Tongue (tissue), 1 donor: ENCODE measurements at regions not wholly inside any gene's neighbourhood (a gene's known extent, or its start where the extent isn't known, plus 50 kb on each side); places are given as distances from the start of the nearest gene placed in this dataset.
"Not testable (repeated sequence)": the region's sequence is repeated elsewhere in the genome, so short reads cannot be mapped to it uniquely, and the experiment has no call there.

Experiments
- DNase-seq: peaks from one replicate; pipeline ENCODE4 v3.0.0-alpha.2; 2015

GRCh38 chr9:84054341-84055010 is 73.9 kb downstream of the RMI1 start:
- peak; percentile 10 for DNase-seq

- DNase-seq = no peak
Observed at GRCh38 chr9:84057662-84058061, 77.1 kb downstream of the RMI1 start.

GRCh38 chr9:84059936-84060335 is 79.3 kb downstream of the RMI1 start:
- no peak for DNase-seq

GRCh38 chr9:84061613-84062193 is 81.1 kb downstream of the RMI1 start:
- peak; percentile 9 for DNase-seq

GRCh38 chr9:84062538-84062937 is 81.9 kb downstream of the RMI1 start:
- DNase-seq = no peak

GRCh38 chr9:84067821-84068220 is 87.2 kb downstream of the RMI1 start:
- DNase-seq = no peak

- DNase-seq = no peak
Observed at GRCh38 chr9:84068872-84069271, 88.3 kb downstream of the RMI1 start.

GRCh38 chr9:84070590-84070989 is 90.0 kb downstream of the RMI1 start:
- DNase-seq = no peak

GRCh38 chr9:84072621-84073180 is 92.1 kb downstream of the RMI1 start:
- DNase-seq = no peak

GRCh38 chr9:84075004-84075403 is 94.4 kb downstream of the RMI1 start:
- DNase-seq = no peak

GRCh38 chr9:84076384-84076783 is 95.8 kb downstream of the RMI1 start:
- DNase-seq = no peak

- DNase-seq = not testable (repeated sequence)
Observed at GRCh38 chr9:84077816-84078215, 97.2 kb downstream of the RMI1 start.

GRCh38 chr9:84079994-84080393 is 99.4 kb downstream of the RMI1 start:
- DNase-seq = no peak

- no peak for DNase-seq
Observed at GRCh38 chr9:84101964-84102632, 121.5 kb downstream of the RMI1 start.

GRCh38 chr9:84103651-84104377 is 123.2 kb downstream of the RMI1 start:
- peak; percentile 29 for DNase-seq

- DNase-seq = no peak
Observed at GRCh38 chr9:84107081-84107480, 126.5 kb downstream of the RMI1 start.

GRCh38 chr9:84107995-84108394 is 127.4 kb downstream of the RMI1 start:
- DNase-seq = no peak

- no peak for DNase-seq
Observed at GRCh38 chr9:84111726-84112125, 131.1 kb downstream of the RMI1 start.

- DNase-seq = peak; percentile 73
Observed at GRCh38 chr9:84121991-84122523, 141.5 kb downstream of the RMI1 start.

- no peak for DNase-seq
Observed at GRCh38 chr9:84122572-84122971, 142.0 kb downstream of the RMI1 start.

GRCh38 chr9:84123648-84124406 is 143.2 kb downstream of the RMI1 start:
- no peak for DNase-seq

- no peak for DNase-seq
Observed at GRCh38 chr9:84125046-84125445, 144.4 kb downstream of the RMI1 start.
